ENCODE measurements at regions not wholly inside any gene's neighbourhood (a gene's known extent, or its start where the extent isn't known, plus 50 kb on each side); places are given as distances from the start of the nearest gene placed in this dataset.

DNA sequence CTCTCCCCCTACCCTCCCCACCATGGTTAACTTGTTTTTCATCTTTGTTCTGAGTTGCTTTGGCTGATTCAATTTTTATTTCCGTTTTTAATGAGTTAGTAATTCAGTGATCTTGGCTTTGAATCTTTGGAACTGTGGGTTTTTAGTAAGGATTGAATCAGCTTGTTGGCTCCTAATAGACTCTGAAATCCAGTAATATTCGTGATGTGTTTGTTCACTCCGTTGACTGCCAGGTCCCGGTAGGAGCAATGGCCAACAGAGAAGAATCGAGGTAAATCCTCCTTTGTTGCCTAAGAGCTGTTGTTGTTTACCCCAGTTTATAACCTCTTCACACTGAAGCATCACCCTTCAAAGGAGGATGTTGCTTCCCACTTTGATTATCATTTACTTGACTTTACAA lies 92.7 kb downstream of the PCSK1 start:
- DNase-seq: no peak

DNA sequence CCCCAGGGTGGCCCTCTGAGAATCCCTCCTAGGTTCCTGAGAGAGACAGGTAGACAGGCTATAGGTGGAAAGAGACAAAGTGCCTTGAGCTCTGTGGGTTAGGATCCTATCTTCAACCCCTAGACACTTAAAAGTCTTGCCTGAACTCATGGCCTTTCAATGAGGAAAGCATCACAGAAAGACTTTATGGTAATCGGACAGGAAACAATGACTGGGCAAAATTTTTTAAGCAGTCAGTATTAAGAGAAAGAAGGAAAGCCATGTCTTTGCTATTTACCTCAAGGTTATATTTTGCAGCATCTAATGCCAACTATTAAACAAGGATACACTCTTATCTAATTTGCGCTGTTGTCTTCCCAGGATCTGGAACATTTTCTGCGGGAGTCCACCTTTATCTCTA lies 93.2 kb downstream of the PCSK1 start:
- no peak for DNase-seq

DNA sequence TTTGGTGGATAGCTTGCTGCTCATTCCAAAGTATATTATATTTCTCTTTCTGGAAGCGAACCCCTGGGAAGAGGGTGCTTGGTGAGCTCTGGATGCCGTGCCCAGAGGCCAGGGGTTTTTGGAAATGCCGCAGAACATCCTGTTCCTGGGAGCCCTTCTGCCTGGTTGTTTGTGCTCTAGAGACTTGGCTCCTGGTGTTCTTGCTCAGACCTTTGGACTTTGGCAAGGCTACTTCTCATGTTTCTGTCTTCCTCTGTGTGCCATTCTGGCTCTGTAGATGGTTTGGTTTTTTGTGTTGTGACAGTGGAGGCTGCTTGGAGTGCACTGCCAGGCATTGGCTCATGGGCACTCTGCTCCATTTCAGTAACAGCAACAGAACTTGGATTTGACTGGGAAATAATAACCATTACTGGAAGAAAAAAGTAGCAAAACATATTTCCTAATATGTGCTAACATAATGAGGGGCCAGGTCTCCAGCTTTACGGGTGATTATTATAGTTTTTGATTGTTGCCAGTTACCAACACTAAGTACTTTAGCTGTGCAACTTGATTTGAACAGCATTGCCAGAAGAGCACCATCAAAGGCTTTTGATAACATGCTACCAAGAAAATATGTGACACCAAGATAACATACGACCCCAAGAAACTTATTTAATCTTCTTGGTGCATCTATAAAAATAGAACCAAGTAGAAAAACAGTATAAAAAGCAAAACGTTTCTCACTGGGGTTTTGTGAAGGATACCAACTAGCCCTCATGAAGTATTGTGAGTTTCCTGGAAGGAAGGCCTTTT lies 94.2 kb downstream of the PCSK1 start:
- no peak for DNase-seq

DNA sequence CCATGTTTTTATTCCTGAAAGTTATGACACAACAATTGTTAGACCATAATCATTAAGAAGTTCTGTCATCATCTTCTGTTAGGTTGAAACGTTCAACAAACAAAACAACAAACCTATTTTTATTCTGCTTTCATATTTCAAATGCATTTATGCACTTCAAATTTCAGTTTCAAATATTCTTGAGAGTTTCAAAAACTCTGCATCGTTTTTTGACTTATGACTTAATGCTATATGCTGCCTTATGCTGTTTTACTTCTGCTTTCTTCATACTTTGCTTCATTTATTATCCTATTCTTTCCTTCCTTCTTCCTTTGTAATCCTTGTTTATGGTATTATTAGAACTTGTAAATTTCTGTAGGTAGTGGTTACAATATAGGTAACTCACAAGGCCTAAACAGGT lies 95.0 kb downstream of the PCSK1 start:
- no peak for DNase-seq

DNA sequence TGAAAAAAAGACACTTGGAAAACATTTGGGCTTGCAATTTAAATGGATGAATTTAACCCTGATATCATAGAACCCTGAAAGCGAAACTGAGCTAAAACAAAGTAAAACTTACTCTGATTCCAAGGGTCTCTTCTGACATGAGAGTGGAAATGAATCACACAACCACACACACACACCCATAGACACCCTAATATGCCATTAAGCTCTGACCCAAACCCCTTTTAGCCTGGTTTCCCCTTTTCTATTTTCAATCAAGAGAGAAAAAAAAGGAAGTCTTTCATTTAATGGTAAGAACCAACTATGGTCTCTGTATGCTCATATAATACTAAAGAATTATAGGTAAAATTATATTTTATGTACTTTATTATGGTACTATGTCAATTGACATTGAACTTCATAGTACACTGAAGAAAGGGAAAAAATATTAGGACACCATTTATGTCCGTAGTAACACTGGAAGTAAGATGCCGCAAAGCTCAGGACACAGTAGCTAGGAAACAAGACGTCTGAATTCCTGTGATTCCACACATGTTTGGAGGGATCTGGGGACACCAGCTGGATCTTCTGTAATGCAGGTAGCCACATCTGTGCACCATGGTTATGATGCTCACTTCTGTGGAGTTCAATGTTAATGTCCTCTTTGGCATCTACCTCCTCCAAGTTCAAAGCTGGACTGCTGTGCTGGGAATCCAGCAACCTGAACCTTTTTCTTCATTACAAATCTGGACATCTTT lies 95.8 kb downstream of the PCSK1 start:
- no peak for DNase-seq

DNA sequence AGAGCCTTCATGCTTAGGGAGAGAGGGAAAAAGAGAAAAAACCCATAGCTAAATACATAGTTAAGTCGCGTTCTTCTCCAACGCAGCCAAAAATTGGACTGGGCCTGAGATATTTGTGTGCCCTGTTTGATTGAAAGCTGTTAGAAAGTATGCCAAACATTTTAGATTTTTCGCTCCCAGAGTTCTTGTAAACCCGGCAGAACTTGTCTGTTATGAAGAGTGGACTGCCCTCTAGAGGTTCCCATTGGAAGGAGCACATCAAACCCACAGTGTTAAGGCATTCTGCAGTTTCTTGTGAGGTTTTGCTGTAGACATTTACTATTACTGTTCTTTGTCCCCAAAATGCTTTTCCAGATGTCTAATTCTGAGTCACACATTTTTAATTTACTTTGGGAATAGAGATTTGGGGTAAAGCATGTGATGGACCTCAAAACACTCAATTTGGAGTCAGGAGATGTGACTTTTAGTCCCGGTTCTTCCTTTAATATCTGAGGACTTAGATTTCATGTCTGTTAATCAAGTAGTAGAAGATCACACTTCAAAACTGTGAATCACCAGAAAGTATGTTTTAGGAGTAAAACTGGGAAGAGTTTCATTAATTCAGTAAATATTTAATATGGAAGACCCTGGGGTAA lies 96.6 kb downstream of the PCSK1 start:
- peak; percentile 55 for DNase-seq

DNA sequence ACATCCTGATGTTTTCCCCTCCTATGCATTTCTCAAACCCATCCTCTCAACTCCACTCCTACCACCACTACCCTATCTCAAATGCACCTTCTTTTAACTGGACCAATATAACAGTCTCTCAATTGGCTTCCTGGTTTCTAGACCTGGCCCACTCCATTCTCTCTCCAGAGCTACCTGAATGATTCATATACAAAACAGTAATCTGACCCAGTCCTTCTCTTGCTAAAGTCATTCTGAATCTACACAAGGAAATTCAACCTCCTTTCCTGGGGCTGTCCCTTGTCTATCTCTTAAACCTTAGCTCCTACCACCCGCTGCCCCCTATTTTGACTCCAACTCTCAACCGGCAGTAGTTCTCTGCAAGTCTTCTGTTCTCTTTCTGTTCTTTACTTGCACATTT lies 97.2 kb downstream of the PCSK1 start:
- no peak for DNase-seq

DNA sequence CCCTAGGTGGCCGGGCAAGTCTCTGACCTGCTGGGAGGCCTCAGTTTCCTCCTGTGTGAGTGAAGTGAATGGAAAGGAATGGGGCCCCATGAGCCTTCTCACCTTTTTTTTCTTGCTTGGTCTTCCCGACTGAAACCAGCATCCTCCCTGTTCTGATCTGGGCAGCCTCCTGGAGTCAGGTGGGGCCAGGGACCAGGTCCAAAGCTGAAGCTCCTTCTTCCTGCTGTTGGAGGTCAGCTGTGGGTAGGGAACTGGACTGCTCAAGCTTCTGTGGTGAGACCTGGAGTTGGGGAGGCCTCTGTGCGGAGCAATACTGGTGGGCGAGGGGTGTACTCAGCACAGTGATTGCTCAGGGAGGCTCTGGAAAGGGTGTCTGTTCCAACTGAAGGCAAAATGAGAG lies 99.7 kb downstream of the PCSK1 start:
- DNase-seq: no peak

DNA sequence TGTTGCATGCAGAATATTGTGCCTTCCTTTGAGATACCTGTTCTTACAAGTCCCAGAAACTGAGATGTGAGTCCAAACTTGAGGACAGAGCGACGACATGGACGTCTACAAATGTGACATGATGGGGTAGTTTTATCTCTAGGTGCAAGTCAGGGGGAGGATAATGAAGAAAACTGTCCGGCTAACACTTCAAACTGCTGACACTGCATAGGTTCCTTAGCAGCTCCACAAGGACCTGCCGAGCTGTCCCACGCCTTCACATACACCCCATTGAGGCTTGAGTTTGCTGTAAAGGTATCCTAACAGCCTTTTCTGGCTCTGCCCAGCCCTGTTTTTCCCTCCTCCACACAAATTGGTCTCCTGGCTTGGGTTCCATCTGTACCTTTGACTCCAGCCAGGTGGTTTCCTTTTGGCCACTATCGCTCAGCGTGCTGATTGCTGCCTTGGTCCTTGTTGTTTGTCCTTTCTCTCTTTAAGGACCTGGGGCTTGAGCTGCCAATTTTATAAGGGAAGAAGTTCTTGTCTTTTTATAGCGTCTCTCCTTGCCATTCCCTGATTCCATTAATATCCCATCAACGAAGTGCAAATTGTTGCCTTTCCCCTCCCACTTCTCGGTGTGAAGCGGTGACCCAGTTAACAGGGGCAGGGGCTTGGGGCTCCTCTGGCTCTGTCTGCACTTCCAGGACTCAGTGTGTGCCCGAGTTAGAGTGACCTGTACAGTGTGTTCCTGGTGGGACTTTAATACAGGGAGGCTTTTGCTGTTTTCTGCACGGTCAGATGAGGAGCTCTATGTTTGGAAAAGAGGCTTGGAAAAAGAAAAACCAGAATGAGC lies 100.3 kb downstream of the PCSK1 start:
- DNase-seq: no peak

DNA sequence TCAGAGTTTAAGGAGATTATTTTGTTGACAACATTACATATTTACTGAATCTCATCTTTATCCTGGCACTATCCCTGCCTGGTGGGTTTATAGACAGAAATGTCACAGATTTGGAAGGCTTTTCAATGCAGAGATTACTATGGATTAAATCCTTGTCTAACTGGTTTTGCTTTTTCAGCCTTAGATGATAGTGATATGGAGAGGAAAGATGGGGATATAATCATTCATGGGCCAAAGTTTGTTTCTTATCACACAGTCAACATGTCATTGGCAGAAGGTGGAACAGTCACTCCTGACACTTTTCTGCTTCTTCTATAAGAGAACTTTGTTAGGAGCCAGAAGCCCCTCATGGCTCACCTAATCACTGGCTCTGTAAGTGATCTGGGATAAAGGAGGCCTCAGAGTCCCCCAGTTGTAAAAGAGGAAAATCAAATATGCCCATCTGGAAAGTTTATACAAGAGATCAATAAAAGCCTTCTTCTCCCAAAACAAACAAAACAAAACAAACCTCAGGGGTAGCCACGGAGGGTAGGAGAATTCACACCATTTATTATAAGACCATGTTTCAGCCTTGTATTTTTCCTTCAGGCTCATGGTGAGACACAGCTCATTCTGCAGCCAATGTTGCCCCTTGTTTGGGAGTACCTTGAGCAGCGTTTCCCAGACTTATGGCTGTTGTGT lies 101.2 kb downstream of the PCSK1 start:
- DNase-seq: no peak

DNA sequence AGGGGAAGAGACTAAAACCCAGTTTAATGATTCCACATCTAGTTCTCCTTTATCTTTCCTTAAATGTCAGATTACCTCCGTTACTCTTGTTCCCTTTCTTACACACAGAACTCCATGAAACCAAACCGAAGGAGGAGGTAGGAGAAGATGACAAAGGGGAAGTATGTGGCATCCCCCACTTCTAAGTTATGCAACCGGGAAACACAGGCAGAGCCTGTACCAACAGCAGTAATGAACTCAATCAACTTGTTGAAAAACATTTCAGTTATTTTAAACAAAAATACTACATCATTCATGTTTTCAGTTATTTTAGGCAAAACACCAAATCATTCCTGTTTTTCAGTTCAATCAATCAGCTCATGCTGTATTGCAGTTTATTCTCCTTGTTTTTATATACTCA lies 101.8 kb downstream of the PCSK1 start:
- no peak for DNase-seq

DNA sequence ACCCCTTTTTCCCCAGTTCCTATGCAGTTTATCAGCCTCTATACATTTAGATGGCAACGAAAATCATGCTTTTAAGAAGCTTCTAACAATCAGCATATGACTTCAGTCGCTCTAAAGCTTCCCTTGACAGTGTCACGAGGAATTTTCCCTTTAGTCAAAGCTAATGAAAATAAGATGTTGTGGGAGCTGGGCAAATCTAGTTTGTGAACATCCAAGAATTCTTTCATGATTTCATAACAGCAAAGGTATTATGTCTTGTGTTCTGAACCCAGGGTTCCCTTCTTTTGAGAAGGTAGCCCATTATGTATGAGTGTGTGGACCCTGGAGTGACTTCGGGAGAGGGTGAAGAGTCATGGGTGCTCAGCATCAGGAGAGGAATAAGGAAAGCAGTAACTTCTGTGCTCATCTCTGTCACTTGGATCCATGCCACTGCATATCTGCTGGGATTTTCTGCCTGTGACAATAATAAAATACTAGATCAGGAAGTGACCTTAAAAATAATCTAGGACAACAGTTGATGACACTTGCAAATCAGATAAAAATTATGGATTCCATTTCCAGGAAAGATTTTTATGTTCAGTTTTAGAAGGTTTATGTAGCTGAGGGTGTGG lies 102.4 kb downstream of the PCSK1 start:
- no peak for DNase-seq

DNA sequence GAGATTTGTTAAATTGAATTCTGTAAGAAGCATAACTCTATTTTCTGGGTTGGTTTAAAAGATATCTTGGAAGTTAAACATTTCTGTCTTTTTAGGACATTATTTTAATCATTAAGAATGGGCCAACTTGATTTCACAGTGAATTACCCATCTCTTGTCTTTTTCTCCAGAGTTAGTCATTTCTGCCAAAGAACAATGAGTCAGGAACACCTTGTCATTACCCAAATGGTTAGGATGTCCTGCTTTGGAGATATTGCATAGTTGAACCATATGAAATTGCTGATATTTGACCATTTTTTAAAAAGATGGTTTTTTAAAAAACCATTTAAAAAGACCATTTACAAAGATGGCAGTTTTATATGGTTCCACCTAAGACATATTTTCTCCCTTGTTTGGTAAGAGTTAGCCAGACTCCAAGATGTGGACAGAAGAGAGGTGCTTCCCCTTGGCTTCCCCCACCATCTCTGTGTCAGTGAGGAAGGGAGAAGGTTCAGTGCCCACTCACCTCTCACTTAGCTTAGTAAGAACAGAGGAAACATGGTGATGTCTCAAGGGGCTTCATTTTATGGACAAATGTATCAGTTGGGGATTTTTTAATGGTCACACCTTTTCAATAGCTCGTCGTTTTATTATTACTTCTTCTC lies 103.0 kb downstream of the PCSK1 start:
- DNase-seq: no peak

DNA sequence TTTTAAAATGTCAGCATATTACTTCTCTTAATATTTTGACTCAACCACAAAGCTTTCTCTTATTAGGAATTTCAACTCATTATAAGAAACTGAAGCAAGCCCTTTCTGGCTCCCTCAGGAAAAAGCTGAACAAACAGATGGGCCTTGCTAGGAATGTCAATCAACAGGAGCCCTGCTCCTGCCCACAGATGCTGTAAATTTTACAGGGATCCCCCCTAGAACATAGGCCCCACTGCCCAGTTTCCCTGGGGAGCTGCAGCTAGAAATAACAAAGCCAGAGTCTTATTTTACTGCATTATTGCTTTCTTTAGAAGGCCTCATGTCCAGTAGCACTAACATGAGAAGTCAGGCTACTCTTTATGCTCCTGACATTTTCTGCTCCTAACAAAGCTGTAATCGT lies 103.8 kb downstream of the PCSK1 start:
- DNase-seq: no peak

DNA sequence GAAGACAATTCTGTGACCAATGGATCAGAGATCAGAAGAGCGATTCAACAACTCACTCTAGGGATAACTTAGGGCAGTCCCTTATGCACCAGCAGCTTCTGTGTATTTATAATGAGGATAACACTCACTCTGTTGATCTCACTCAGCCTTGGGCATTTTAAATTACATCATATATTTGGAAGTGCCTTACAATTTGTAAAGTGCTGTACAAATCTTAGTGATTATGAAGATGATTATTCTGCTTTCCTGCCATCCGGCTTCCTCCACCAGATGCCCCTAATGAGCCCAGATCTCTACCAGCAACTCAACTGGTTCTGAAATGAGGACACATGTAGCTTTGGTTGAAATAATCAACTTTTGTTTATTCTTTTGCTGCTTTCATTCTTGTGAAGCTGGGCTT lies 105.3 kb downstream of the PCSK1 start:
- DNase-seq: no peak

DNA sequence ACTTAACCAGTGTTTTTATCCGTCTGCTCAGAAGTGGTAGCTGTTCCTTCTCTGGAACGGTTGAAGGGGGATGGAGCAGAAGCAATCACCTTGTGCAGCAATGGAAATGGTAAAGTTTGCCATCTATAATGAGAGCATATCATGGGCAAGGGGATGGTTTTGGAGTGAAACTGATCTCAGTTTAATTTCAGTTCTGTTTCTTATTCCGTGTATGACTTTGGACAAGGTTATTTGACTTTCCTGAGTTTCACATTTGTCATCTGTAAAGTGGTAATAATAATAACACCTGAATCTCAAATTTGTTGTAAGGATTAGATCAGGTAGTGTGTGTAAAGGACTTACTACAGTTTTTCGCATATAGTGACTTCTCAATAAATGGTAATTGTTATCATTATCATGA lies 106.1 kb downstream of the PCSK1 start:
- no peak for DNase-seq

DNA sequence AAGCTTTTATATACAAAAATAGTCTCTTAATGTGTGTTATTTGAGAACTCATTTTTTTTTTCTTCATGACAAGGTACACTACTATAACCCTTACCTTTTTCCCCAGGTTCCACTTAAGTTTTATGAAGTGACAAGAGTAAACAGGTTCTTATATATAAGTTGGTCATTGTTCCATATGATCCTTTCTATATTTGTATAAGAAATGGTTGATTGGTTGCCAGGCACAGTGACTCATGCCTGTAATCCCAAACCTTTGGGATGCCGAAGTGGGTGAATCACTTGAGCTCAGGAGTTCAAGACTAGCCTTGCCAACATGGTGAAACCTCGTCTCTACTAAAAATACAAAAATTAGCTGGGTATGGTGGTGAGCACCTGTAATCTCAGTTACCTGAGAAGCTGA lies 108.3 kb downstream of the PCSK1 start:
- no peak for DNase-seq

DNA sequence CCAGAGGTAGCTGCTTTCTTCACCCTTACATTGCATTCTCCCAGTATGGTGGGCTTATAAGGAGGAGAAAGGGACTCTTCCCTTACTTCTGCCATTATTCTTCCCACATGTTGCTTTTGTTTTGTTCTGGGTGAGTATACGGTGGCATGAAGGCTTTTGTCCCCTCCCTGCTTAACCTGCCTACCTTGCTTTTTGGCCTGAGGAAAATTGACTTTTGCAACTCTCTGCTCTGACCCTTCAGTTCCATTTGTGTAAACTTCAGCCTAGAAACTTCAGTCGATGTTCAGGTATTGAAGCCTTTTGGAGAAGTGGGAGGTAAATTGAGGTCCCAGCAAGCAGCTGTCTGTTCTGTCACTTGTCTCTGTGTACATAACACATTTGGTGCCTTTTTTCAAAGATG lies 110.2 kb downstream of the PCSK1 start:
- no peak for DNase-seq

DNA sequence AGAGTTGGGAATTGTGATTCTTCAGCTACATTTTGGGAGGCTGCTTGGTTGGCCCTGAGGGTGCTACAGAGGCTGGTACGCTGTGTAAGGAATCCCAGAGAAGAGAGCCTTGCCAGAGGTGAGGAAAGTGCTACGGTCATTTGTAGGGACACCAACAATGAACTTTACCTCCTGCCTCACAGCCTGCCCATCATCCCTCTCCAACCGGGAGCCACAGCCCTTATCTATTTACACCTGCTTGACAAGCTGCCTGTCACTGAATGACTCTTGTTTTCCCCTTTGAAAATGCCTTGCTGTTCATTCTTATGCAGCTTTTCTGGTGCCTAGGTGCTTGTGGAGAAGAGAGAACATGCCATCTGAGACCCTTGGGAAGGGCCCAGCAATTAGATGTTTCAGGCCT lies 110.8 kb downstream of the PCSK1 start:
- DNase-seq: no peak

DNA sequence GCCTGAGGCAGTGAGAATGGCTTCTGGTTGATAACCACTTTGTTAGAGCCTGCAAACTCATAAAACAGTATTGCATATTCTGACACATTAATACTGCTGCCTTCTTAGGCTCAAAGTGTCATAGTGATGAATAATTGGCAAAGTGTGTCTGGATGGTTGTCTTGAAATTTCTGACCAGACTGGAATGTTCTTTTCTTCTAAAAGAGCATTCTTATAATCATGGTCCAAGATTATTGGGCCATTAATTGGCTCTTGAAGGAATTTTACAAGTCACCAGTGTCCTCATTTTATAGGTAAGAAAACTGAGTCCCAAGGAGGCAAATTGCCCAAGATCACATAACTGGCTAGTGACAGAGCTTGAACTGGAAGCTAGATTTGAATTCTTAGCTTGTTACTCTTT lies 111.7 kb downstream of the PCSK1 start:
- DNase-seq: no peak

DNA sequence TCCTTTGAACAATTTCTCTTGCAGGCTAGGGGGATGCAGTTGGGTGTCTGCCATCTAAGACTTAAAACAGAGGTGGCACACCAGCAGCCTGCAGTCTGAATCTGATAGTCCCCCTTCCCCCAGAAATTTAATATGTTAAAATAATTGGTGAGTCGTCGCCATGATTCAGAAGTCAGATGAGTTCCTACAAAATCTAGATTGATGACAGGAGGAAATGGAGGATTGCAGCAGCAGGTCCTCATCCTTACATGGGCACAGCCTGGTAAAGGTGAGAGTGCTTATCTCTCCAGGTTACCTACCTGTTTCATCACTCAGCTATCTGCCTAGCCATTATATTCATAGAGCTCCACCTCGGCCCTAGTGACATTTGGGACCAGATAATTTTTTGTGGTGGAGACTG lies 112.3 kb downstream of the PCSK1 start:
- no peak for DNase-seq
